Nucleus accumbens (tissue), 56 donors: ENCODE measurements at regions not wholly inside any gene's neighbourhood (a gene's known extent, or its start where the extent isn't known, plus 50 kb on each side); places are given as distances from the start of the nearest gene placed in this dataset.
"Not testable (repeated sequence)": the region's sequence is repeated elsewhere in the genome, so short reads cannot be mapped to it uniquely, and the experiment has no call there.

ENCODE experiments used
- DNase-seq, 56 donors: peaks; one replicate each; lab custom pipeline; 2025; lab: John Stamatoyannopoulos, UW

DNA sequence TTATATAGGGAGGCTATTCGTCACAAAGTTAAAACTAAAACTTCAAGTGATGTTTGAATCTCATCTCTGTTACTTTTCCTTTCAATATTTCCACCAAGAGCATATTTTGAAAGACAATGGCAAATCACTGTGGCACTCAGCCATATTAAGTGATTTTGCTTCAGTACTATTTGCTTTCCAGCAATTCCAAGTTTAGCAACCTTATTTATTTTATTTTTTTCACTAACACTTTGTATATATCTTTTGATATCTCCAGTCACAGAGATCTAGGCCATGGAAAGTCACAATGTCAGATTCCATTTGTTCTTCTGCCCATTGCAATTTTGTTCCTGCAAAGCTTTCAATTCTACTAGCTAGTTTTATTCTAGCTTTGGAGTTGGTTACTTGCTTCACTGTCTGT is 1514.5 kb upstream of the ADGRL3 start:
- no peak for DNase-seq

DNA sequence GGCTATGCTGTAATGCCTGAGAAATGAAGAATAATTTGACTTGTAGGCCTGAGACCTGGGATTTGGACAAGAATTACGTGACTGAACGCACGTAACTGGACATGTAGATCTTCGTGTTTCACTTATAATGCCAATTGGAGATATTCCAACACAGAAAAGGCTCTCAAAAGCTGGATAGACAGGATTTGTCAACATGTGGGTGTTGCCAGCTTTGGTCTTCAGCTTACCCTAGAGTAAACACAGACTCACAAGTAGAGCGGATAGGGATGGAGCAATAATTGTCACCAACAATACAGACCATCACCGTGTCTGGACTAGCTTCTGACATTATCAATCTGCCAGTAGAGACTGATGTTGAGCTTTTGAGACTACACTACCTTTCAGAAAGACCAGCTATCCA is 1511.0 kb upstream of the ADGRL3 start:
- DNase-seq: no peak

DNA sequence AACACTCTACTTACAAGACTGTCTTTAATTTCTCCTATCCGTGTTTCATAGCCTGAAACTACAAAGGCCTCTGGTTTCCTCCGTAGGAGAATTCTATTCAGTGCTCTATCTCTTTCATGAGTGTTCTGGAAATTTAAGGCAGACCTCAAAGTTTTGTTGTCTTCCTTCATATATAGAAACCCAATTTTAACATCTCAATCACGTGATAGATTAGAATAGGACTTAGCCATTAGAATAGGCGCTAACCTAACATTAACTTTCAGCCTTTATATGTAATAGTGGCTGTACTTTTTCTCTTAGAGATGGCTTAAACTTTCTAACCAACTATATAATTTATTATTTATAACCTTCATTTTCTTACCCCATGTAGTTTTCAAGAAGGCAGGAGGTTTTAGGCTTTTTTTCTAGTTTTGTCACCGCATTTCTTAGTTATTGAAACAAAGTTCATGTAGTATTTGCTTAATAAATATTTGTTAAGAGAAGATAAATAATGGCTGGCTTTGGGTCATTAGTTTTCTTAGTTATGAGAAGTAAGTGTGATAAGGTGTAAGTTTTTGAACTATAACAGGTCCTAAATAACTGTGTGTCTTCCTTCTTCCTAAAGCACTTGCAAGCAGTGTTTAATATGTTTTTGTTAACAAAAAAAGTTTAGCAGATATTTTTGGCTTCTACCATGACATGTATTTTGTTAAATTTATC is 1504.6 kb upstream of the ADGRL3 start:
- no peak for DNase-seq

DNA sequence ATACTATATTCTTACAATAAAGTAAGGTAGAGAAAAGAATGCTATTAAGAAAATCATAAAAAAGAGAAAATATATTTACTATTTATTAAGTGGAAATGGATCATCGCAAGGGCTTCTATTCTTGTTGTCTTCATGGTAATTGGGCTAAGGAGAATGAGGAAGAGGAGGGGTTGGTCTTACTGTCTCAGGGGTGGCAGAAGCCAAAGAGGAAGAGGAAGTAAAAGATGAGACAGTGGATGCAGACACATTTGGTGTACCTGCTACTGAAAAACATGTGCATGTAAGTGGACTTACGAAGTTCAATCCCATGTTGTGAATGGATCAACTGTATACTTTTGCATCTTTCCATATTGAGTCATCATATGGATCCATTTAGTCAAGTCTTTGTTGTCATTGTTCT is 1502.1 kb upstream of the ADGRL3 start:
- DNase-seq: no peak

DNA sequence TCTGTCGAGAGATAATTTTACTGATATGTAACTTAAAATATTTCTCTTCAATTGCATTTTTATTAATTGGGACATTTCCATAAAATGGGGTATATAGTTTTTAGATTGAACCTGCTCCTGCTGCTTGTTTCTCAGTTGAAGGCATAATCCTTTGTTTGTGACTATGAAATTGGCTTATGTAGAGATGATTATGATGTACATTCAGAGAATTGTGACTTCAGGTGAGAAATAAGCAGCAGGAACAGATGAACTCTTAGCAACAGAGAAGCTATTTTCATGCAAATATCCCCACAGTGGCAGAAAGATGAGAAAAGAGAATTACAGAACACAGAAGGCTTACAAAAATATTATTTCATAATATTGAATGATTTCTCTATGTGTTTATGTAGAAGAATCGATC is 1499.5 kb upstream of the ADGRL3 start:
- DNase-seq: no peak

DNA sequence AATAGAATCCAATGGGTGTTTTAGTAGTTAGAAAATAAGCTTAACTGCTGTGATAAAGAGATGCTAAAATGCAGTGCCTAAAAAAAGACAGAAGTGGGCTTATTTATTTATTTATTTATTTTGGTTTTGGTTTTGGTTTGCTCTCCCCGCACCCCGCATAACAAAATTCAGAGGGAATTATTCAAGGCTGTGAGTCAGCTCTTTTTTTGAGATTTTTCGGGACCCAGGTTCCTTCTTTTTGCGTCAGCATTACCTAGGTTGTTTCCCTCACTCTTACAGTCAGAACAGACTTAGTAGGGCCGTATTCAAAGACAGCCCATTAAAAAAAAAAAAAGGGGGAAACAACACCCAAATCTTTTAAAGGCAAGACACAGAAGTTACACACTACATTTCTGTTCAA is 1495.5 kb upstream of the ADGRL3 start:
- no peak for DNase-seq

DNA sequence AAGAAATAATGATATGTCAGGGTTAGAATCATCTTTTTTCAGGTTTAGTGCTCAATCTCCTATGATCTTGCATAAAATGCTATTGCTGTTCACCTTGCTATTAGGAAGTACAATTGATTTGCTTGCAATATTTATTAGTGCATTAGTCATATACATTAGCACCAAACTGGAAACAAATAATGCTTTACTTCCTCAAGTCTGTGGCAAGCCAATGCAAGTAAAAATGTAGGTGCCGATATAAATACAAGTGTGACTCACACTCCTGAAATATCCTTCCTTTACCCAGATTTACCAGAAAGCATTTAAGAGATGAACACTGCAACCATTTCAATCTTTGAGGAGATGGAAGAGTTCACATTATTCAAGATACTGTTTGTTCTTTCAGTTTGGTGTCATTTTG is 1487.7 kb upstream of the ADGRL3 start:
- DNase-seq: no peak

DNA sequence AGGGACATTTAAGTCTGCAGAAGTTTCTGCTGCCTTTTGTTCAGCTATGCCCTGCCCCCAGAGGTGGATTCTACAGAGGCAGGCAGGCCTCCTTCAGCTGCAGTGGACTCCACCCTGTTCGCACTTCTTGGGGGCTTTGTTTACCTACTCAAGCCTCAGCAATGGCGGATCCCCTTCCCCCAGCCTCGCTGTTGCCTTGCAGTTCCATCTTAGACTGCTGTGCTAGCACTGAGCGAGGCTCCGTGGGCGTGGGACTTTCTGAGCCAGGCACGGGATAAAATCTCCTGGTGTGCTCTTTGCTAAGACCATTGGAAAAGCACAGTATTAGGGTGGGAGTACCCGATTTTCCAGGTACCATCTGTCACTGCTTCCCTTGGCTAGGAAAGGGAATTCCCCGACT is 1475.8 kb upstream of the ADGRL3 start:
- DNase-seq: not testable (repeated sequence)

DNA sequence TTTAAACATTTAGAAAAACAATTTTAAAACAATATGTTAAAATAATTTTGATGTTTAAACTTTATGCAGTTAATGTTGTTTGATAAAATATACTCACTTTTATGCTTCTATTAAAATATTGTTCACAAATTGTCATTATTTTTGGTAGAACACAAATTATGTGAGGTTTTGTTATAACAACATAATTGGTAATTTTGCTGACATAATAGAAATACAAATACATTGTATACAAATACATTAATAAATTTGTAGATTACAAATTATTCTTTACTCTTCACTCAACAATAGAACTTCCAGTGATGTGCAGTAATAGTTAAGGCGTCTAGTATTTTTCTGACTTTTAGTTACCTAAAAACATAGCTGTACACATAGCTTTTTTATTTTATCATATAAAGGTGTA is 1472.4 kb upstream of the ADGRL3 start:
- DNase-seq: no peak

DNA sequence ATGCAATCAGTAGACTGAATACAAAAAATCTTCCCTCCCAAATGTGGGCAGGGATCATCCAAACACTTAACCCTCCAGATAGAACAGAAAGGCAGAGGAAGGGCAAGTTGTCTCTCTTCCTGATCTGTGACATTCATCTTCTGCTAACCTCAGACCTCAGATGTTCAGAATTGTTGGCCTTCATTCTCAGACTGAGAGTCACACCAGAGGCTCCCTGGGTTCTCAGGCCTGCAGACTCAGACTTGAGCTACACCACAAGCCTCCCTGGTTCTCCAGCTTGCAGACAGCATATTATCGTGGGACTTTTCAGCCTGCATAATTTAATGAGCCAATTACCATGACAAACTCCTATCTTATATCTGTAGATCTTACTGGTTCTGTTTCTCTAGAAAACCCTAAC is 1471.6 kb upstream of the ADGRL3 start:
- DNase-seq: no peak

DNA sequence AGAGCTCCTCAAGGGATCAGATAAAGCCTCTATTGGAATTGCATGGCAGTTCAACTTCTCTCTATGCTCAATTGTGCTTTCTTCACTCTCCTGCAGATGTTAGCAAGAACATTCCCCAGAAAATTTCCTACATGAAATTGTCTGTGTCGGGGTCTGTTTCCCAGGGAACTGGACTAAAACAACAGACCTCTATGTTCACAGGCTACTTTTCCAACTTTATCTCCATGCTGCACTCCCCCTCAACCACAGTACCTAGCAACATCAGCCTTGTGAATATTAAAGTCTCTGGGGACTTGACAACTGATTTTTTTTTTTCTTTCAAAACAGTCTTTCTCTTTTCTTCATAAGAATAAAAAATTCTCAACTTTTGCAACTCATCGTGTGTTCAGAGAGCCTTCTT is 1470.8 kb upstream of the ADGRL3 start:
- DNase-seq: no peak

DNA sequence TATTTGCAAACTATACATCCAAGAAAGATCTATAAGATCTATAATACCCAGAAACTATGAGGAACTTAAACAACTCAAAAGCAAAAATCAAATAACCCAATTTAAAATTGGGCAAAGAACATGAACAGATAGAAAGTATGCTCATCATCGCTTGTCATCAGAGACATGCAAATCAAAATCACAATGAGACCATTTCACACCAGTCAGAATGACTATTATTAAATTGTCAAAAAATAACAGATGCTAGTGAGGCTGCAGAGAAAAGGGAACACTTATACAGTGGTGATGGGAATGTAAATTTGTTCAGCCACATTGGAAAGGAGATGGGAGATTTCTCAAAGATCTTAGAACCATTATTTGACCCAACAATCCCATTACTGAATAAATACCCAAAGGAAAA is 1451.7 kb upstream of the ADGRL3 start:
- no peak for DNase-seq

DNA sequence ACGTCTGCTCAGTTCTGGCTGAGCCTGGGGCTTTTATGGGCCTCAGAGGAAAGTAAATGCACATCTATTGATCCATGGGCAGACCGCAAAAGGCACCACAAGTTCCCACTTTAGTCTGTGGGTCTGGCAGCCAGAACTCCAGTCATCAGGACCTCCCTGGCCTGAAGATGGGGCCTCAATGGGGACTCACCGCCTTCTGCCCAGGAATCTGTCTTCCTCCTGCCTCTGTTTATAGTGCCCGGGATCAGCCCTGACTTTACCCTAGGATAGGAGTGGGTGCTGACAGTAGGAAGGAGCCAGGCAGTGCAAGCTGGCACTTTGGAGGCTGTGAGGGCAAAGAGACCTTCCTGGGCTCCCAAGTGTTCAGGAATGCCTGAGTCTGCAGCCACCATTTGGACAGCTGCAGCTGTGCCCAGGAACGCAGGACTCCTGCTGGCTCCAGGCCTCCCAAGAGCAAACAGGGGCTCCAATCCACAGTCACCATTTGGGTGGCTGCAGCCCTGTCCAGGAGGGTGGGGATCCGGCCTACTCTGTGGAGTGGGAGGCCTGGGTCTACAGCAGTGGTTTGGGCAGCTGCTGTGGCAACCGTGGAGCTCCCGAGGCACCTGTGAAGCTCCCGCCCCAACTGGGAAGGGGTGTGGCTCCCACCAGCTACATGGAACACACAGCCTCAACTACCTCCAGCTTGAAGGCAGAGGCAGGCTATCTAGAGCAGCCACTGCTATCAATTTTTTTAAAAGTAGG is 1440.9 kb upstream of the ADGRL3 start:
- peak in 1 of 56 donors; percentile 0 for DNase-seq

DNA sequence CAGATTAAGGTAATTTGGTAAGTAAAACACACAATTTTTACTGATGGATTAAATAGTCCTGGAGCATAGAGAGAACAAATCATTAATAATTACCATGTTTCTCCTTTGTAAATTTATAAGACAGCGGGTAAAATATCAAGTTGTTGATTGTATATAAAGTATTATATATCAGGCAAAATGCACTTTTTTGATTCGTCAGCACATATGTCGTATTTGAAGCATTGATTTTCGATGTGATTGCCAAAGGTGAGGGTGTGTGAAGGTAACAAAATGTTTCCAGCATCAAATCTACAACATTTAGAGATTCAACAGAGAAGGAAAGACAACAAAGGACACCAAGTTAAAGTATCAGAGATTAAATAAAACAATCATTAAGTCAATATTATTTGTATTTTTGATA is 1437.8 kb upstream of the ADGRL3 start:
- DNase-seq: no peak

DNA sequence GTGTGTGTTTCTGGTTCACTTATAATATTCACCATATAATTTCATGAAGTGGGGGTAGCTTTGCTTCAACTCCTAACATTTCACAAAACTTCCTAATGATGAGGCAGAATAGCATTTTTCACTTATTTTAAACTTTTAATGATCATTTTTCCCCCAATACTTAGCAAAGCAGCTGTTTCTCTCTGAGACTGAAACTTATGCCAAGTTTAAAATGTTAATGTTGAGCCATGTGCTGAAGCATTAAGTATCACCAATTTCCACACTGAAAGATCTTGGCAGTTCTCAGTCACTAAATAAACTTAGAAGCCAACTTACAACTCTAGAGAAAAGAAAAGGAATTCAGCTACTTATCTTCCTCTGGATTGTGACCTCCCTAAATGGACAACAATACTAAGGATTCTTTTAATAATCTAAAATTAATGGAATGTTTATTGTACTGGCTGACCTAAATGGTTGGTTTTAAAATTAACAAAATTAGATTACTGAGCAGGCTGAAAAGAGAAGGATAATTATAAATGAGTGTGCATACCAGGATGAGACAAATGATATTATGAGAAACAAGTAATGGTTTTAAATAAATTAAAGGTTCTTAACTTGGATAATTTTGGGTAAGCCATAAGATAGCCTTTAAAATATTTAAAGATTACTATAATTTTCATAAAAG is 1429.4 kb upstream of the ADGRL3 start:
- no peak for DNase-seq

DNA sequence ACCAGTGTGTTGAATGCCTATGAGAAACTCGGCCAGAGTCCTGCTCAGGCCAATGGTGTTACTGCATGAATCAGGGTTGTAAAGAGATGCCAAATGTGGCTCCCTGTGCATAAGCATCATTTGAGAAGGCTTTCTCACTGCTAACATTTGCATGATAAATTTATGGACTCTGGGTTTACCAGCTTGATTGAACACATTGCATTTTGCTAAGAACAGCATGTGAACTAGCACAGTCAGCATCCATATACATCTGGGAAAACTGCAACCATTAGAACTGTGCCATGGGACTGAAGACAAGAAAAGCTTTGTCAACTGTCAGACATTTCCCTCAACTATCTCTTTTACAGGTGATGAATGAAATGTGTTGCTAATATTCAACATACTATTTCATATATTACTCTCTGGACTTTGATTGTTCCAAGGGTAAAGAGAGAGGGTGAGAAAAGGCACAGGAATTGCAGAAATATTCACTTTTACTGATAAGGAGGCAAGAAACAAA is 1427.4 kb upstream of the ADGRL3 start:
- DNase-seq: no peak

DNA sequence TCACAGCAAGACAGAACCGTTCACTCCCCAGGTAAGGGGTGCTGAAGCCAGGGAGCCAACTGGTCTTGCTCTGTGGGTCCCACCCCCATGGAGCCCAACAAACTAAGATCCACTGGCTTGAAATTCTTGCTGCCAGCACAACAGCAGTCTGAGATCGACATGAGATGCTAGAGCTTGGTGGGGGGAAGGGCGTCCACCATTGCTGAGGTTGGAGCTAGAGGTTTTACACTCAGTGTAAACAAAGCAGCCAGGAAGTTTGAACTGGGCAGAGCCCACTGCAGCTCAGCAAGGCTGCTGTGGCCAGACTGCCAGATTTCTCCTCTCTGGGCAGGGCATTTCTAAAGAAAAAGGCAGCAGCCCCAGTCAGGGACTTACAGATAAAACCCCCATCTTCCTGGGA is 1419.9 kb upstream of the ADGRL3 start:
- not testable (repeated sequence) for DNase-seq

DNA sequence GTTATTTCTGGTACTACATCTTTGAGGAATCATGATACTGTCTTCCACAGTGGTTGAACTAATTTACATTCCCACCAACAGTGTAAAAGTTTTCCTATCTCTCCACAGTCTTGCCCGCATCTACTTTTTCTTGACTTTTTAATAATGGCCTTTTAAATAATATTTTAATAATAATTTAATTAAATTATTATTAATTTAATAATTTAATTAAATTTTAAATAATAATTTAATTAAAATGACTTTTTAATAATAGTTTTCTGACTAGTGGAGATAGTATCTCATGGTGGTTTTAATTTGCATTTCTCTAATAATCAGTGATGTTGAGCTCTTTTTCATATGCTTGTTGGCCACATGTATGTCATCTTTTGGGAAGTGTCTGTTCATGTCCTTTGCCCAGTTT is 1395.0 kb upstream of the ADGRL3 start:
- no peak for DNase-seq

DNA sequence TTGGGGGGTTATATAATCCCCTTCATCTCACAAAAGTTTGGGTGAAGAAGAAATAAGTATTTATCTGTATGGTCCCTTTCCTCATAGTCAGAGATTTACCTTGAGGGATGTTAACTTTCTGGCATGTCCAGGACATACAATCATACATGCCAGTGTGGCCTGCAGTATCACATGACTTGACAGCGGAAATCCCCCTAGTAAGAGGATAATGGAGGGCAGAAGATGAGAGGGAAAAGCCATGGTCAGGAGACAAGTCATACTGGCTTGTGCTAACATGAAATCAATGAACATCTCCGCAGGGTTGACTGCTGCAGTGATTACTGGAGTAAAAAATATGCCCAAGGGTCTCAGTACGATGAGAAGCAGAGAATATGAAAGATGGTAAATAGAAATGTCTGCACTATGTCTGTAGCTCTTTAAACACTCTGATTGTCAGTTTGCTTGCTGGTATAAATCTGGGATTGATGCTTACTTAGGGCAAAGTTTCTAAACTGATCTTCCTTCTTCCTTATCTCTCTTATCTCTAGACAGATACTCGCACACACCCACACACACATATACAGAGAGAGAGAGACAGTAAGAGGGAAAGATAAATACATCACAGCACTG is 1385.6 kb upstream of the ADGRL3 start:
- DNase-seq: no peak

DNA sequence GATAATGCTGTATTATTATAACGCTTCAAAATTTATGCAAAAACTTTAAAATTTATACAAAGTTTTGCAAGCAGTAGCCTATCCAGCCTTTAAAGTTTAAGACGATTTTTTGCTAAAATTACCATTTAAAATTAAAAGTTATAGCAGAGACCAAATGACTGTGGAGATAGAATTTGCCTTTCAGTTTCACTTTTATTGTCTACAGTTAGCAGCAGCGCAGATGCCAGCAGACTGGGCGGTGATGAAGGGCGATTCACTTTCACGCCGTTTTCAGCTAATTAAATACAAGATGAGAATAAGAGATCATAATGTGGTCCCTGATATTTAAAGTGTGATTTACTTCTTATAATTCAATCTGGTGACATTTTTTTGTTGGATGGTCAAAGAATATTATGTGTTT is 1381.5 kb upstream of the ADGRL3 start:
- peak in 10 of 56 donors; percentile 0 to 20 (median 2) for DNase-seq

DNA sequence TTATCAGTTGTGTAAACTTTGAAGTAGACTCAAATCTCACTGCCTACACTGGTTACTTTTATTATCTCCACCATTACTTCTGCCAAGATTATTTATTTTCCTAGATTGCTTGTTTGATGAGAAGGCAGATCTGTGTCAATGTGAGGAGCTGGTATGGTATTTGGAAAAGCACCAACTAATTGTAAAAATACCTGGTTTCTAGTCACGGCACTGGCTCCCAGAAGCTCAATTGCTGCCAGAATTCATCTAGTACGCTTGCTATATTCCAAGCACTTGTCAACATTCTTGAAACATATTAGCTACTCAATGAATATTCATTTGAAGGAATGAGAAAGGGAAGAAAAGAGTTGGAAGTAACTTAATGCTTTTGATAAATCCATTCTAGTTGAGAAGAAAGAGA is 1376.8 kb upstream of the ADGRL3 start:
- DNase-seq: no peak
